Keratinocyte (primary cell): ENCODE measurements at regions not wholly inside any gene's neighbourhood (a gene's known extent, or its start where the extent isn't known, plus 50 kb on each side); places are given as distances from the start of the nearest gene placed in this dataset.

Experiments used
- DNase-seq: peaks from one replicate; pipeline ENCODE4 v3.0.0-alpha.2; 2011; ENCODE audit warnings: low read depth, missing footprints, low spot score
- FAIRE-seq: peaks from 2 replicates; lab custom pipeline; 2011; peaks lifted over from hg19 to GRCh38; lab: Jason Lieb, UNC
- H2AFZ ChIP-seq: 2 replicates; pipeline ENCODE4 v1.6.0; 2012; ENCODE audit warnings: low read length, control low read depth, inconsistent platforms; ENCODE audit not compliant: control insufficient read depth
- H3K27ac ChIP-seq: 2 replicates; pipeline ENCODE4 v1.5.1; 2011; ENCODE audit warnings: low read length; ENCODE audit not compliant: control insufficient read depth, insufficient read depth
- H3K27me3 ChIP-seq: 3 replicates; pipeline ENCODE4 v1.6.0; 2011; ENCODE audit warnings: low read length; ENCODE audit not compliant: control insufficient read depth, insufficient read depth; ENCODE audit errors: extremely low read depth
- H3K36me3 ChIP-seq, 2 experiments: 2 replicates in 1 of 2; 3 replicates in 1 of 2; pipeline ENCODE4 v1.5.1; 2011; ENCODE audit warnings: low read length in 2 of 2, mild to moderate bottlenecking in 1 of 2; ENCODE audit not compliant: control insufficient read depth in 2 of 2, insufficient read depth in 2 of 2; ENCODE audit errors: extremely low read depth in 1 of 2
- H3K4me1 ChIP-seq: 3 replicates; pipeline ENCODE4 v1.5.1; 2011; ENCODE audit warnings: low read length; ENCODE audit not compliant: control insufficient read depth, insufficient read depth; ENCODE audit errors: extremely low read depth
- H3K4me2 ChIP-seq: 3 replicates; pipeline ENCODE4 v1.6.0; 2011; ENCODE audit warnings: low read depth, low read length; ENCODE audit not compliant: control insufficient read depth, insufficient read depth; ENCODE audit errors: extremely low read depth
- H3K4me3 ChIP-seq, 3 experiments: fragments of 200-600 bp in 1 of 3; sonication (generic) in 1 of 3; 2 replicates in 2 of 3; 3 replicates in 1 of 3; pipeline ENCODE4 v1.5.1; 2011 to 2016; ENCODE audit warnings: low read length in 3 of 3, mild to moderate bottlenecking in 3 of 3, control low read depth in 2 of 3, inconsistent platforms in 1 of 3, low read depth in 1 of 3, mixed read lengths in 1 of 3, mixed run types in 1 of 3, moderate library complexity in 1 of 3; ENCODE audit not compliant: control insufficient read depth in 2 of 3, insufficient read depth in 2 of 3; ENCODE audit errors: extremely low read depth in 1 of 3
- H3K79me2 ChIP-seq: 2 replicates; pipeline ENCODE4 v1.6.0; 2012; ENCODE audit warnings: low read length; ENCODE audit not compliant: control insufficient read depth, insufficient read depth
- H3K9ac ChIP-seq: 3 replicates; pipeline ENCODE4 v1.6.0; 2011; ENCODE audit warnings: low read length; ENCODE audit not compliant: control insufficient read depth, insufficient read depth; ENCODE audit errors: extremely low read depth
- H3K9me1 ChIP-seq: 3 replicates; pipeline ENCODE4 v1.6.0; 2011; ENCODE audit warnings: low read length; ENCODE audit not compliant: control insufficient read depth, insufficient read depth; ENCODE audit errors: extremely low read depth
- H3K9me3 ChIP-seq: 2 replicates; pipeline ENCODE4 v1.5.1; 2012; ENCODE audit warnings: low read depth, low read length; ENCODE audit not compliant: control insufficient read depth
- H4K20me1 ChIP-seq: 3 replicates; pipeline ENCODE4 v1.6.0; 2011; ENCODE audit warnings: low read length; ENCODE audit not compliant: control insufficient read depth, insufficient read depth; ENCODE audit errors: extremely low read depth
- CTCF ChIP-seq, 3 experiments: IDR thresholded peaks in 1 of 3; conservative IDR thresholded peaks in 1 of 3; optimal IDR thresholded peaks in 1 of 3; 2 replicates in 2 of 3; 3 replicates in 1 of 3; pipeline versions ENCODE3 to v1.5.1; 2011; ENCODE audit warnings: low read length in 3 of 3, mild to moderate bottlenecking in 3 of 3, moderate library complexity in 2 of 3, control low read depth in 1 of 3, inconsistent platforms in 1 of 3; ENCODE audit not compliant: insufficient read depth in 2 of 3; ENCODE audit errors: extremely low read depth in 1 of 3
- EZH2 ChIP-seq: IDR thresholded peaks from one replicate; pipeline ENCODE4 v1.6.1; 2012; ENCODE audit warnings: inconsistent platforms, mild to moderate bottlenecking, low read length, moderate library complexity
- dilution Hi-C: fragments of 300-500 bp; cut with MboI; formaldehyde crosslinking; loops from one replicate; pipeline ENCODE4 v1.7.0; 2020; ENCODE audit warnings: low sequenced_read_pairs; ENCODE audit not compliant: extremely low pct_ligation_motif_present

GRCh38 chr6:4342407-4343137, 207.2 kb upstream of the ECI2 start:
- H3K4me1 ChIP-seq = no peaks in the 10 kb centered on the region
- no peak overlapping the region for H3K4me2 ChIP-seq
- no peak overlapping the region for H3K27ac ChIP-seq
- no peaks in the 10 kb centered on the region for H3K9me3 ChIP-seq
- FAIRE-seq (no peak), DNase-seq (no peak)
- no peaks in the 10 kb centered on the region for H3K79me2 ChIP-seq
- no peaks in the 10 kb centered on the region for H3K27me3 ChIP-seq
- H3K9me1 ChIP-seq = no peaks in the 10 kb centered on the region
- no peak overlapping the region for H2AFZ ChIP-seq
- H3K9ac ChIP-seq = no peak overlapping the region
- TF ChIP-seq EZH2 (no peak), CTCF (optimal IDR thresholded peaks at IDR 0.05 in 1 of 3, IDR thresholded peaks at IDR 0.05 in 1 of 3, conservative IDR thresholded peaks at IDR 0.05 in 1 of 3; ENCODE audit: extremely low read depth in 1 of 3, insufficient read depth in 2 of 3, low read length in 3 of 3) (no peak)
- dilution Hi-C loops = no loop called here
- no peaks in the 10 kb centered on the region for H4K20me1 ChIP-seq
- H3K4me3 ChIP-seq = no peak overlapping the region
- H3K36me3 ChIP-seq = no peaks in the 10 kb centered on the region

- no peak overlapping the region for H3K4me2 ChIP-seq
- DNase-seq (no peak), FAIRE-seq (no peak)
- H3K9me1 ChIP-seq = no peaks in the 10 kb centered on the region
- no peak overlapping the region for H3K9ac ChIP-seq
- H2AFZ ChIP-seq = no peak overlapping the region
- H3K27ac ChIP-seq = no peak overlapping the region
- no peak overlapping the region for H3K4me3 ChIP-seq
- TF ChIP-seq CTCF (optimal IDR thresholded peaks at IDR 0.05 in 1 of 3, IDR thresholded peaks at IDR 0.05 in 1 of 3, conservative IDR thresholded peaks at IDR 0.05 in 1 of 3; ENCODE audit: extremely low read depth in 1 of 3, insufficient read depth in 2 of 3, low read length in 3 of 3) (no peak), EZH2 (no peak)
- no peaks in the 10 kb centered on the region for H3K36me3 ChIP-seq
- dilution Hi-C loops = no loop called here
- H3K27me3 ChIP-seq = no peaks in the 10 kb centered on the region
- H3K79me2 ChIP-seq = no peaks in the 10 kb centered on the region
- H3K9me3 ChIP-seq = no peaks in the 10 kb centered on the region
- H3K4me1 ChIP-seq = no peaks in the 10 kb centered on the region
- no peaks in the 10 kb centered on the region for H4K20me1 ChIP-seq
Measured at GRCh38 chr6:4341078-4341797, 205.9 kb upstream of the ECI2 start.
